ENCODE measurements at regions not wholly inside any gene's neighbourhood (a gene's known extent, or its start where the extent isn't known, plus 50 kb on each side); places are given as distances from the start of the nearest gene placed in this dataset.
"Not testable (repeated sequence)": the region's sequence is repeated elsewhere in the genome, so short reads cannot be mapped to it uniquely, and the experiment has no call there.

DNA sequence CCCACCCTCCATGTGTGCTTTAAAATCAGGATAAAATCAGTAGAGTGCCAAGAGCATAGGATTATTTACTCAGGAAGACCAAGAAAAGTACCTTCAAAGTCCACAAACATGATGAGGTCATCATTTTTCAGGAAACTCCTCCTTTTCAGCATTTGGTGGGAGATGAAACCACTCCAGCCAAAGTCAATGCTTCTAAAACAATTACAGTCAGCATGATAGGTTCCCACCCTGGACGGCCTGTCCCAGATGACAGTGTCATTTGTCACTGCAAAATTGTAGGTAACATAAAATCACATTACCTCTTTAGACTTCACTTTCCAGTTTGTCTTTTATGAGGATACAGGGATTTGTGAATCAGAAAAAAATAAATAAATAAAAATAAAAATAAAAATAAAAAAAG lies 638.0 kb downstream of the SPATA31A6 start:
- TF ChIP-seq, protein P1, sequence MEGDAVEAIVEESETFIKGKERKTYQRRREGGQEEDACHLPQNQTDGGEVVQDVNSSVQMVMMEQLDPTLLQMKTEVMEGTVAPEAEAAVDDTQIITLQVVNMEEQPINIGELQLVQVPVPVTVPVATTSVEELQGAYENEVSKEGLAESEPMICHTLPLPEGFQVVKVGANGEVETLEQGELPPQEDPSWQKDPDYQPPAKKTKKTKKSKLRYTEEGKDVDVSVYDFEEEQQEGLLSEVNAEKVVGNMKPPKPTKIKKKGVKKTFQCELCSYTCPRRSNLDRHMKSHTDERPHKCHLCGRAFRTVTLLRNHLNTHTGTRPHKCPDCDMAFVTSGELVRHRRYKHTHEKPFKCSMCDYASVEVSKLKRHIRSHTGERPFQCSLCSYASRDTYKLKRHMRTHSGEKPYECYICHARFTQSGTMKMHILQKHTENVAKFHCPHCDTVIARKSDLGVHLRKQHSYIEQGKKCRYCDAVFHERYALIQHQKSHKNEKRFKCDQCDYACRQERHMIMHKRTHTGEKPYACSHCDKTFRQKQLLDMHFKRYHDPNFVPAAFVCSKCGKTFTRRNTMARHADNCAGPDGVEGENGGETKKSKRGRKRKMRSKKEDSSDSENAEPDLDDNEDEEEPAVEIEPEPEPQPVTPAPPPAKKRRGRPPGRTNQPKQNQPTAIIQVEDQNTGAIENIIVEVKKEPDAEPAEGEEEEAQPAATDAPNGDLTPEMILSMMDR (IDR thresholded peaks at IDR 0.05): not testable (repeated sequence)
- not testable (repeated sequence) for TF ChIP-seq POLR2A (IDR thresholded peaks at IDR 0.05)

All from lower leg skin (tissue), 3 donors.